ENCODE measurements at regions not wholly inside any gene's neighbourhood (a gene's known extent, or its start where the extent isn't known, plus 50 kb on each side); places are given as distances from the start of the nearest gene placed in this dataset.
A peak's percentile ranks its signal among the peaks of the same experiment; 100 is the strongest.

DNA sequence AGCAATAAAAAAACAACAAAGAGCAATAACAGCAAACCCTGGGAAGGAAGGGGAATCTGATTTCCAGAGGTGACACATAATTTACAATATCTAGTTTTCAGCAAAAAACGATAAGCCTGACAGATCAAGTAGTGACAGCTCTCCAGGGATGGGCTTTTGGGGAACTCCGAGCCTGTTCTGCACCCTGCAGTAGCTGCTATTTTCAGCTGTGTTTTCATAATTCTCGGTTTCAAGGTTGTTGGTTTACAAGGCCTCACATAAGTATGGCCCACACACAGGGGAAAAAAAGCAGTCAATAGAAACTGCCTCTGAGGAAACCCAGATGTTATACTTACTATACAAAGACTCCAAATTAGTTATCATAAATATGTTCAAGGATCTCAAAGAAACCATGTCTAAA, 67.7 kb upstream of the CTLA4 start:
- DNase-seq (ENCODE audit: low spot score) (no peak), ATAC-seq (ENCODE audit: low FRiP score) (no peak)
- TF ChIP-seq CTCF (IDR thresholded peaks at IDR 0.05) = no peak

GRCh38 chr2:203800783-203801182, 66.8 kb upstream of the CTLA4 start:
- no peak for DNase-seq (ENCODE audit: low spot score)
- no peak for TF ChIP-seq CTCF (IDR thresholded peaks at IDR 0.05)
- ATAC-seq (ENCODE audit: low FRiP score) = no peak

- DNase-seq (ENCODE audit: low spot score) = no peak
- ATAC-seq (ENCODE audit: low FRiP score) = no peak
- TF ChIP-seq CTCF (IDR thresholded peaks at IDR 0.05) = no peak
Measured at GRCh38 chr2:203802342-203803052, 65.1 kb upstream of the CTLA4 start.

DNA sequence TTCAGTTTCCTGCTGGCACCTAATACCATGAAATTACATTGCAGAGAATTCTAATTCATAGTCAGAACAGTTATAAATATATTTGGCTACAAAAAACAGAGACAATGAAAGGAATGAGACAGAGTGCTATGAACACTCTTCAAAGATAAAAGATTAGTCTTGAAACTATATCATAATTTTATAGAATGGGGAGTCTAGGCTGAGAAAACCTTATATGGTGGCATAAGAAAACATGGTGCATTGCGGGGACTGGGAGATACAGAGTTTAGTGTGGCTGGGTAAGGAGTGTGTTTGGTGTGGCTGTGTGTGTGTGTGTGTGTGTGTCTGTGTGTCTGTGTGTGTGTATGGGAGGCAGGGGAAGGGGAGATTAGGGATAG, 64.5 kb upstream of the CTLA4 start:
- ATAC-seq (ENCODE audit: low FRiP score) (no peak), DNase-seq (ENCODE audit: low spot score) (no peak)
- no peak for TF ChIP-seq CTCF (IDR thresholded peaks at IDR 0.05)

GRCh38 chr2:203804070-203804469, 63.5 kb upstream of the CTLA4 start:
- TF ChIP-seq CTCF (IDR thresholded peaks at IDR 0.05) = no peak
- DNase-seq (ENCODE audit: low spot score) = peak; percentile 32
- peak; percentile 87 for ATAC-seq (ENCODE audit: low FRiP score)

DNA sequence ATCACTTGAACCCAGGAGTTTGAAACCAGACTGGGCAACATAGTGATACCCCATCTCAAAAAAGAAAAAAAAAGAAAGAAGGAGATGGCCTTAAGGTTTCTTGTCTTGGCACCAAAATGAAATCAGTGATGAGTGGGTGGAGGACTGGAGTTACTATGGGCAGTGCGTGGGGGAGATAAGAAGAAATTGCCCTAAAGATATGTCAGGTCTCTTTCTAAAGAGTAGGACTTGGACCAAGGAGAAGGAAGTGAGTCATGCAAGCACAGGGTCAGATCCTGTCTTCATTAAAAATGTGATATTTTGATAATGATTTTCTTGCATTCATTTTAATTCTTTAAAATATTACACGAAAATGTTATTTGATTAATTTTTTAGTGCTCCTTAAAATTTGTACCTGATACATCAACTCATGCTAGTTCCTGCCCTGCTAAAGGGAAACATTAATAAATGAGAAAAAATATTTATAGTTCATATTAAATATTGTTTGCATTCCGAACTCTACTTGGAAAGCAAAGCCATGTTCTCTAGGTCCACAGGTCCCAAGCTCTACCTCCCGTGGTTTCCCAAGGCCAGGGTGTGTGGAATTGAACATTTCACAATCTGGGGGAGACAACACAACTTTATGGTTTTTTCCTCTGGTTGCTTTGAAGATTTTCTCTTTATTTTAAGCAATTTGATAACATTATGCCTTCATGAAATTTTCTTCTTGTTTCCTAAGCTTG, 62.6 kb upstream of the CTLA4 start:
- ATAC-seq (ENCODE audit: low FRiP score) (peak; percentile 61), DNase-seq (ENCODE audit: low spot score) (no peak)
- TF ChIP-seq CTCF (IDR thresholded peaks at IDR 0.05) = no peak

- ATAC-seq (ENCODE audit: low FRiP score) (no peak), DNase-seq (ENCODE audit: low spot score) (no peak)
Measured at GRCh38 chr2:203805486-203805838, 62.1 kb upstream of the CTLA4 start.

More at GRCh38 chr2:203805486-203805838, 62.1 kb upstream of the CTLA4 start:
- TF ChIP-seq CTCF (IDR thresholded peaks at IDR 0.05) = no peak

Measured in omental fat pad (tissue), 3 donors.